Chondrocyte (in vitro differentiated cells): ENCODE measurements at regions not wholly inside any gene's neighbourhood (a gene's known extent, or its start where the extent isn't known, plus 50 kb on each side); places are given as distances from the start of the nearest gene placed in this dataset.

Experiments
- DNase-seq: peaks from one replicate; pipeline ENCODE4 v3.0.0; 2021; ENCODE audit warnings: mixed read lengths, low spot score
- H3K27ac Mint-ChIP-seq: one replicate; pipeline ENCODE4 v1.8.0; 2021; ENCODE audit warnings: mild to moderate bottlenecking, moderate library complexity, mixed read lengths; ENCODE audit not compliant: unreplicated experiment
- H3K27me3 Mint-ChIP-seq: 2 replicates; pipeline ENCODE4 v1.8.0; 2021; ENCODE audit warnings: low read depth, mixed read lengths
- H3K36me3 Mint-ChIP-seq: 2 replicates; pipeline ENCODE4 v1.8.0; 2021; ENCODE audit warnings: low read depth, mixed read lengths
- H3K4me1 Mint-ChIP-seq: 2 replicates; pipeline ENCODE4 v1.8.0; 2021; ENCODE audit warnings: low read depth, mild to moderate bottlenecking, mixed read lengths
- H3K4me3 Mint-ChIP-seq: one replicate; pipeline ENCODE4 v1.8.0; 2021; ENCODE audit warnings: mild to moderate bottlenecking, moderate library complexity, mixed read lengths; ENCODE audit not compliant: unreplicated experiment
- H3K9me3 Mint-ChIP-seq: 2 replicates; pipeline ENCODE4 v1.8.0; 2021; ENCODE audit warnings: low read depth, mixed read lengths
- CTCF ChIP-seq: fragments of 200-600 bp; sonication (generic); IDR thresholded peaks from 2 replicates; pipeline ENCODE4 v1.5.0; 2021; ENCODE audit warnings: antibody characterized with exemption, mild to moderate bottlenecking, moderate library complexity

- H3K9me3 Mint-ChIP-seq = no peaks in the 10 kb centered on the region
- DNase-seq = no peak
- peak overlapping the region; percentile 5 for H3K27ac Mint-ChIP-seq
- H3K27me3 Mint-ChIP-seq = no peaks in the 10 kb centered on the region
- peaks cover 27% of the 10 kb centered on the region for H3K4me1 Mint-ChIP-seq
- TF ChIP-seq CTCF = no peak
- H3K4me3 Mint-ChIP-seq = no peak overlapping the region
- no peaks in the 10 kb centered on the region for H3K36me3 Mint-ChIP-seq
Observed at GRCh38 chr2:223414646-223415045, 187.5 kb downstream of the SCG2 start.

- TF ChIP-seq CTCF = no peak
- DNase-seq = no peak
- no peaks in the 10 kb centered on the region for H3K27me3 Mint-ChIP-seq
- H3K9me3 Mint-ChIP-seq = no peaks in the 10 kb centered on the region
- H3K27ac Mint-ChIP-seq = no peak overlapping the region
- H3K4me1 Mint-ChIP-seq = peaks cover 30% of the 10 kb centered on the region
- H3K36me3 Mint-ChIP-seq = no peaks in the 10 kb centered on the region
- no peak overlapping the region for H3K4me3 Mint-ChIP-seq
Observed at GRCh38 chr2:223415071-223415470, 187.1 kb downstream of the SCG2 start.

GRCh38 chr2:223416815-223417610, 185.1 kb downstream of the SCG2 start:
- TF ChIP-seq CTCF = no peak
- H3K4me1 Mint-ChIP-seq = peaks cover 30% of the 10 kb centered on the region
- H3K27ac Mint-ChIP-seq = no peak overlapping the region
- H3K36me3 Mint-ChIP-seq = no peaks in the 10 kb centered on the region
- DNase-seq = no peak
- H3K27me3 Mint-ChIP-seq = no peaks in the 10 kb centered on the region
- H3K4me3 Mint-ChIP-seq = no peak overlapping the region
- H3K9me3 Mint-ChIP-seq = no peaks in the 10 kb centered on the region

- H3K4me1 Mint-ChIP-seq = peaks cover 30% of the 10 kb centered on the region
Observed at GRCh38 chr2:223418131-223418530, 184.0 kb downstream of the SCG2 start.

GRCh38 chr2:223418604-223419199, 183.5 kb downstream of the SCG2 start:
- Mint-ChIP-seq H3K27ac (peak overlapping the region; percentile 14), H3K27me3 (no peaks in the 10 kb centered on the region), H3K4me3 (no peak overlapping the region), H3K36me3 (no peaks in the 10 kb centered on the region), H3K4me1 (peaks cover 28% of the 10 kb centered on the region), H3K9me3 (no peaks in the 10 kb centered on the region)
- DNase-seq = no peak
- TF ChIP-seq CTCF = no peak

More at GRCh38 chr2:223418131-223418530, 184.0 kb downstream of the SCG2 start:
- H3K36me3 Mint-ChIP-seq = no peaks in the 10 kb centered on the region
- TF ChIP-seq CTCF = no peak
- H3K9me3 Mint-ChIP-seq = no peaks in the 10 kb centered on the region
- no peak overlapping the region for H3K27ac Mint-ChIP-seq
- no peaks in the 10 kb centered on the region for H3K27me3 Mint-ChIP-seq
- H3K4me3 Mint-ChIP-seq = no peak overlapping the region
- DNase-seq = no peak
